ENCODE measurements at regions not wholly inside any gene's neighbourhood (a gene's known extent, or its start where the extent isn't known, plus 50 kb on each side); places are given as distances from the start of the nearest gene placed in this dataset.

DNA sequence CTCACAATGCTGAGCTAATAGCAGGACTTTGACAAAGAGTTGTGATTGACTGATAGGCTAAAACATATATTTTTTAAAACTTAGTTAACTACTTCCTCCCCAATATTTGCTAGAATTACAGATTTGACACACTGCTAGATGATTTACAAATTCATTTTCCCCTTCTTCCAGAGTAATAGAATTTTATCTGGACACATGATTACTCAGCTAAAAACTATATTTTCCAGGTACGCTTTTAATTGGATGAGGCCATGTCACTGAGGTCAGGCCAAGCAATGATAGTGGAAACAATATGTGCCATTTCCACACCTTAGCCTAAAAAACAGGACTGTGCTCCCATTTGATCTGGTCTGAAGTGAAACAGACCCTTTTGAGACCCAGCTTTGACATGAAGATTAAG, 193.3 kb upstream of the PGRMC2 start:
- no peaks in the 10 kb centered on the region for H3K27me3 ChIP-seq (ENCODE audit: insufficient read depth, low read length)
- no peak overlapping the region for H2AFZ ChIP-seq (ENCODE audit: low read length)
- H3K27ac ChIP-seq (ENCODE audit: low read depth, low read length): no peak overlapping the region
- no peaks in the 10 kb centered on the region for H4K20me1 ChIP-seq (ENCODE audit: insufficient read depth, low read length)
- TF ChIP-seq CTCF (IDR thresholded peaks at IDR 0.05; ENCODE audit: extremely low read depth, low read depth, low read length): no peak
- no peaks in the 10 kb centered on the region for H3K9me3 ChIP-seq (ENCODE audit: low read depth, low read length)
- H3K4me2 ChIP-seq (ENCODE audit: insufficient read depth, low read length): no peak overlapping the region
- H3K36me3 ChIP-seq (ENCODE audit: insufficient read depth, low read length): no peaks in the 10 kb centered on the region
- no peak for DNase-seq (ENCODE audit: insufficient read length, low spot score, missing footprints)
- H3K4me3 ChIP-seq (ENCODE audit: insufficient read depth, low read length): no peak overlapping the region
- no peaks in the 10 kb centered on the region for H3K4me1 ChIP-seq (ENCODE audit: insufficient read depth, low read length)
- H3K79me2 ChIP-seq (ENCODE audit: insufficient read depth, low read length): no peaks in the 10 kb centered on the region

- no peak overlapping the region for H3K4me2 ChIP-seq (ENCODE audit: insufficient read depth, low read length)
- DNase-seq (ENCODE audit: insufficient read length, low spot score, missing footprints): no peak
- no peaks in the 10 kb centered on the region for H3K36me3 ChIP-seq (ENCODE audit: insufficient read depth, low read length)
These were observed 189.9 kb upstream of the PGRMC2 start for GRCh38 chr4:128477540-128477939.

DNA sequence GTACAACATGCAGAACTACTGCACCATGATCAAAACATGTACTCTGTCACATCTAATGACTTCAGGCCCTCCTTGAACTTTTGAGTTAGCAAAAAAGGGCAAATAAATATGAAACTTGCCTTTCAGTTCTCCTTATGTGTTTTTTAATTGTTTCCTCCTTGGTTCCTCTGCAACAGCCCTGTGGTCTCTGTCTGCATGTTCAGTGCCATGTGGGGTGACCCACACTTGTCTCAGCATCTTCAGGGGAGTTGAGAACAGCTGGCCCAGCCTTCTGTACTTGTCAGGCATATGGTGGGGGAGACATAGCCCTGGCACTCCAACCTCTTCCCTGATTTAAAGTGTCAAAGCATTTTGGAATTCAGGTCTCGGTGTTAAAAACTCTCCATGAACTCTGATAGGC, 188.0 kb upstream of the PGRMC2 start:
- no peaks in the 10 kb centered on the region for H3K36me3 ChIP-seq (ENCODE audit: insufficient read depth, low read length)
- TF ChIP-seq CTCF (IDR thresholded peaks at IDR 0.05; ENCODE audit: extremely low read depth, low read depth, low read length): no peak
- no peak overlapping the region for H2AFZ ChIP-seq (ENCODE audit: low read length)
- H3K4me1 ChIP-seq (ENCODE audit: insufficient read depth, low read length): peaks cover 6% of the 10 kb centered on the region
- DNase-seq (ENCODE audit: insufficient read length, low spot score, missing footprints): no peak
- H3K4me3 ChIP-seq (ENCODE audit: insufficient read depth, low read length): no peak overlapping the region
- H3K79me2 ChIP-seq (ENCODE audit: insufficient read depth, low read length): no peaks in the 10 kb centered on the region
- no peaks in the 10 kb centered on the region for H3K9me3 ChIP-seq (ENCODE audit: low read depth, low read length)
- H3K27ac ChIP-seq (ENCODE audit: low read depth, low read length): no peak overlapping the region
- no peaks in the 10 kb centered on the region for H4K20me1 ChIP-seq (ENCODE audit: insufficient read depth, low read length)
- no peak overlapping the region for H3K4me2 ChIP-seq (ENCODE audit: insufficient read depth, low read length)
- no peaks in the 10 kb centered on the region for H3K27me3 ChIP-seq (ENCODE audit: insufficient read depth, low read length)

More at GRCh38 chr4:128477540-128477939, 189.9 kb upstream of the PGRMC2 start:
- Histone ChIP-seq H3K4me1 (ENCODE audit: insufficient read depth, low read length) (no peaks in the 10 kb centered on the region), H3K4me3 (ENCODE audit: insufficient read depth, low read length) (no peak overlapping the region), H3K27ac (ENCODE audit: low read depth, low read length) (no peak overlapping the region), H2AFZ (ENCODE audit: low read length) (no peak overlapping the region), H4K20me1 (ENCODE audit: insufficient read depth, low read length) (no peaks in the 10 kb centered on the region), H3K27me3 (ENCODE audit: insufficient read depth, low read length) (no peaks in the 10 kb centered on the region), H3K9me3 (ENCODE audit: low read depth, low read length) (no peaks in the 10 kb centered on the region), H3K79me2 (ENCODE audit: insufficient read depth, low read length) (no peaks in the 10 kb centered on the region)
- TF ChIP-seq CTCF (IDR thresholded peaks at IDR 0.05; ENCODE audit: extremely low read depth, low read depth, low read length): no peak

DNA sequence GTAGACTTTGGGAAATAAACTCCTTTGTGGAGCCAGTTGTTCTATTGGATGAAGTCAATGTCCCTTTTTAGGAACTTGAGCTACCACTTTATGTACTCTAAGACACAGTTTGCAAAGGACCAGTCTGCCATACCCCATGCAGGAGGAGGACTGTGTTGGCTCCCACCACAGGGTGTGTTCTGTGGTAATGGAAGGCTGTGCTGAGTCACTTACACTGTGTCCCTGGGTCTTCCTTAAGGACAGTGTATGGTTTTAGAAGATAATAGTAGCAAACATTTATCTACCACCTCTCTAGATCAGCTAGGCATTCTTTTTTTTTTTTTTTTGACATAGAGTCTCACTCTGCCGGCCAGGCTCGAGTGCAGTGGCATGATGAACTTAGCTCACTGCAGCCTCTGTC, 184.0 kb upstream of the PGRMC2 start:
- no peak overlapping the region for H3K4me2 ChIP-seq (ENCODE audit: insufficient read depth, low read length)
- H3K27me3 ChIP-seq (ENCODE audit: insufficient read depth, low read length): no peaks in the 10 kb centered on the region
- no peaks in the 10 kb centered on the region for H3K9me3 ChIP-seq (ENCODE audit: low read depth, low read length)
- no peaks in the 10 kb centered on the region for H3K79me2 ChIP-seq (ENCODE audit: insufficient read depth, low read length)
- no peak overlapping the region for H2AFZ ChIP-seq (ENCODE audit: low read length)
- H3K4me1 ChIP-seq (ENCODE audit: insufficient read depth, low read length): peaks cover 26% of the 10 kb centered on the region
- no peak overlapping the region for H3K4me3 ChIP-seq (ENCODE audit: insufficient read depth, low read length)
- DNase-seq (ENCODE audit: insufficient read length, low spot score, missing footprints): peak; percentile 18
- H4K20me1 ChIP-seq (ENCODE audit: insufficient read depth, low read length): no peaks in the 10 kb centered on the region
- H3K27ac ChIP-seq (ENCODE audit: low read depth, low read length): no peak overlapping the region
- no peak for TF ChIP-seq CTCF (IDR thresholded peaks at IDR 0.05; ENCODE audit: extremely low read depth, low read depth, low read length)
- no peaks in the 10 kb centered on the region for H3K36me3 ChIP-seq (ENCODE audit: insufficient read depth, low read length)
